ENCODE measurements at regions not wholly inside any gene's neighbourhood (a gene's known extent, or its start where the extent isn't known, plus 50 kb on each side); places are given as distances from the start of the nearest gene placed in this dataset.

- no peak for DNase-seq (ENCODE audit: low read depth)
- no peak overlapping the region for H3K4me3 ChIP-seq (ENCODE audit: low read depth, low read length)
- TF ChIP-seq CTCF (IDR thresholded peaks at IDR 0.05; ENCODE audit: control insufficient read depth, extremely low read depth, insufficient read depth) = no peak
Observed at GRCh38 chr20:11368965-11369711, 548.6 kb upstream of the BTBD3 start.

GRCh38 chr20:11371831-11372230, 545.9 kb upstream of the BTBD3 start:
- TF ChIP-seq CTCF (IDR thresholded peaks at IDR 0.05; ENCODE audit: control insufficient read depth, extremely low read depth, insufficient read depth) = no peak
- no peak overlapping the region for H3K4me3 ChIP-seq (ENCODE audit: low read depth, low read length)
- DNase-seq (ENCODE audit: low read depth) = no peak

GRCh38 chr20:11372876-11373790, 544.6 kb upstream of the BTBD3 start:
- no peak for TF ChIP-seq CTCF (IDR thresholded peaks at IDR 0.05; ENCODE audit: control insufficient read depth, extremely low read depth, insufficient read depth)
- DNase-seq (ENCODE audit: low read depth) = no peak
- no peak overlapping the region for H3K4me3 ChIP-seq (ENCODE audit: low read depth, low read length)

- DNase-seq (ENCODE audit: low read depth) = no peak
- H3K4me3 ChIP-seq (ENCODE audit: low read depth, low read length) = no peak overlapping the region
- no peak for TF ChIP-seq CTCF (IDR thresholded peaks at IDR 0.05; ENCODE audit: control insufficient read depth, extremely low read depth, insufficient read depth)
Observed at GRCh38 chr20:11375335-11375734, 542.4 kb upstream of the BTBD3 start.

- TF ChIP-seq CTCF (IDR thresholded peaks at IDR 0.05; ENCODE audit: control insufficient read depth, extremely low read depth, insufficient read depth) = no peak
- no peak overlapping the region for H3K4me3 ChIP-seq (ENCODE audit: low read depth, low read length)
- no peak for DNase-seq (ENCODE audit: low read depth)
Observed at GRCh38 chr20:11375966-11376365, 541.7 kb upstream of the BTBD3 start.

- TF ChIP-seq CTCF (IDR thresholded peaks at IDR 0.05; ENCODE audit: control insufficient read depth, extremely low read depth, insufficient read depth) = no peak
- DNase-seq (ENCODE audit: low read depth) = no peak
- H3K4me3 ChIP-seq (ENCODE audit: low read depth, low read length) = no peak overlapping the region
Observed at GRCh38 chr20:11376420-11376819, 541.3 kb upstream of the BTBD3 start.

Data from LNCaP clone FGC (cell line).